HFF-Myc (cell line): ENCODE measurements at regions not wholly inside any gene's neighbourhood (a gene's known extent, or its start where the extent isn't known, plus 50 kb on each side); places are given as distances from the start of the nearest gene placed in this dataset.

Experiments used
- DNase-seq: peaks from one replicate; pipeline ENCODE4 v3.0.0-alpha.2; 2011; ENCODE audit warnings: low read depth; ENCODE audit errors: extremely low read depth
- H3K4me3 ChIP-seq: replicated peaks from 2 replicates; pipeline ENCODE4 v1.5.1; 2011; ENCODE audit warnings: low read depth, mild to moderate bottlenecking, control low read depth, low read length
- TF ChIP-seq, protein P1 (sequence below): IDR thresholded peaks from 2 replicates; pipeline ENCODE4 v1.5.1; 2012; ENCODE audit warnings: mild to moderate bottlenecking, low read depth, low read length, control low read depth; ENCODE audit errors: missing control alignments

DNA sequence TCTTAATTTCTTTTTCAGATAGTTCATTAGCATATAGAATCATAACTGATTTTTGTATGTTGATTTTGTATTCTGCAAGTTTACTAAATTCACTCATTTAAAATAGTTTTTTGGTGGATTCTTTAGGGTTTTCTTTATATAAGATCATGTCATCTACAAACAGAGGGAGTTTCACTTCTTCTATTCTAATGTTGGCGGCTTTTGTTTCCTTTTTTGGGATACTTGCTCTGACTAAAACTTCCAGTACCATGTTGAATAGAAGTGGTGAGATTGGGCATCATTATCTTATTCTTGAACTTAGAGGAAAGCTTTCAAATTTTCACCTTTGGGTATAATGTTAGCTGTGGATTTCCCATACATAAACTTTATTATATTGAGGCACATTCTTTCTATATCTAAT lies 296.9 kb downstream of the BCKDHB start:
- TF ChIP-seq, protein P1, sequence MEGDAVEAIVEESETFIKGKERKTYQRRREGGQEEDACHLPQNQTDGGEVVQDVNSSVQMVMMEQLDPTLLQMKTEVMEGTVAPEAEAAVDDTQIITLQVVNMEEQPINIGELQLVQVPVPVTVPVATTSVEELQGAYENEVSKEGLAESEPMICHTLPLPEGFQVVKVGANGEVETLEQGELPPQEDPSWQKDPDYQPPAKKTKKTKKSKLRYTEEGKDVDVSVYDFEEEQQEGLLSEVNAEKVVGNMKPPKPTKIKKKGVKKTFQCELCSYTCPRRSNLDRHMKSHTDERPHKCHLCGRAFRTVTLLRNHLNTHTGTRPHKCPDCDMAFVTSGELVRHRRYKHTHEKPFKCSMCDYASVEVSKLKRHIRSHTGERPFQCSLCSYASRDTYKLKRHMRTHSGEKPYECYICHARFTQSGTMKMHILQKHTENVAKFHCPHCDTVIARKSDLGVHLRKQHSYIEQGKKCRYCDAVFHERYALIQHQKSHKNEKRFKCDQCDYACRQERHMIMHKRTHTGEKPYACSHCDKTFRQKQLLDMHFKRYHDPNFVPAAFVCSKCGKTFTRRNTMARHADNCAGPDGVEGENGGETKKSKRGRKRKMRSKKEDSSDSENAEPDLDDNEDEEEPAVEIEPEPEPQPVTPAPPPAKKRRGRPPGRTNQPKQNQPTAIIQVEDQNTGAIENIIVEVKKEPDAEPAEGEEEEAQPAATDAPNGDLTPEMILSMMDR = no peak
- no peak overlapping the region for H3K4me3 ChIP-seq
- DNase-seq = no peak

DNA sequence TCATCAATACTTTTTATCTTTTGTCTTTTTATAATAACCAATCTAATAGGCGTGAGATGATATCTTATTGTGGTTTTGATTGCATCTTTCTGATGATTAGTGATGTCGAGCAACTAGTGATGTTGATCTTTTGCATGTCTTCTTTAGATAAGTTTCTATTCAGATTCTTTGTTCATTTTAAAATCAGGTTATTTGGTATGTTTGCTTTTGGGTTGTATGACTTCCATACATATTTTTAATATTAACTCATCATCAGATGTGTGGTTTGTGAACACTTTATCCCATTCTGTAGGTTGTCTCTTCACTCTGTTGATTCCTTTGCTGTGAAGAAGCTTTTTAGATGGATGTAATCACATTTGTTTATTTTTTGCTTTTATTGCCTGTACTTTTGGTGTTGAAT lies 295.8 kb downstream of the BCKDHB start:
- no peak for DNase-seq
- H3K4me3 ChIP-seq = no peak overlapping the region
- TF ChIP-seq, protein P1 = no peak
